Stimulated activated CD4-positive, alpha-beta T cell treated with anti-CD3 and anti-CD28 coated beads, TNF-alpha, amount 100 ng/mL, for 24 hours (primary cell): ENCODE measurements at regions not wholly inside any gene's neighbourhood (a gene's known extent, or its start where the extent isn't known, plus 50 kb on each side); places are given as distances from the start of the nearest gene placed in this dataset.

Experiments
- DNase-seq, 3 experiments: peaks; one replicate each; pipeline ENCODE4 v3.0.0-alpha.2; 2020; ENCODE audit warnings: low read depth in 3 of 3

GRCh38 chr9:673264-673965 is 168.1 kb upstream of the DMRT1 start:
- no peak for DNase-seq

DNA sequence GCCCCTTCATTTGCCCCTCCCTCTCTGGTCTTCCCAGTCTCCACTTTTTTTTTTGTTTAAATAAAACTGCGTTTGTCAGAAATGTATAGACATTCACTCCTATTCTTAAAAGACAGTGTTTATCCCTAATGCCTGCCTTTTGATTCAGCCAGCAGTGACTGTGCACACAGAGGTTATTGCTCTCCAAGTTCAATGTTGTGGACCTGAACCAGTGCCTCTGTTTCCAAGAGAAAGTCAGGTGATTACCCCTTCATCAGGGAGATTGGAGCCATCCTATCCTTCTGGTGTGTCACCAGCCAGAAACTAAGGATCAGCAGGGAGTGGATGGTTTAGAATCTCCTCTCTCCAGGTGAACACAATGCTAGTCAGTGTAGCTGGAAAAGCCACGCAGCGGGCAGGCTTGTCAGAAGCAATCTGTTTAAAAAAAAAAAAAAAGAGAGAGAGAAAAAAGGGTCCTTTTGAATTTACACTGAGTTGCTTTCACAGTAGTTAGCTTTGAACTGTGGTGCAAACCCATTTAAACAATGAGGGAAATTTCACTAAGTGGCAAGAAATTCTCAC is 167.5 kb upstream of the DMRT1 start:
- DNase-seq = no peak

GRCh38 chr9:675697-676370 is 165.7 kb upstream of the DMRT1 start:
- DNase-seq = no peak

GRCh38 chr9:676780-677438 is 164.6 kb upstream of the DMRT1 start:
- no peak for DNase-seq

DNA sequence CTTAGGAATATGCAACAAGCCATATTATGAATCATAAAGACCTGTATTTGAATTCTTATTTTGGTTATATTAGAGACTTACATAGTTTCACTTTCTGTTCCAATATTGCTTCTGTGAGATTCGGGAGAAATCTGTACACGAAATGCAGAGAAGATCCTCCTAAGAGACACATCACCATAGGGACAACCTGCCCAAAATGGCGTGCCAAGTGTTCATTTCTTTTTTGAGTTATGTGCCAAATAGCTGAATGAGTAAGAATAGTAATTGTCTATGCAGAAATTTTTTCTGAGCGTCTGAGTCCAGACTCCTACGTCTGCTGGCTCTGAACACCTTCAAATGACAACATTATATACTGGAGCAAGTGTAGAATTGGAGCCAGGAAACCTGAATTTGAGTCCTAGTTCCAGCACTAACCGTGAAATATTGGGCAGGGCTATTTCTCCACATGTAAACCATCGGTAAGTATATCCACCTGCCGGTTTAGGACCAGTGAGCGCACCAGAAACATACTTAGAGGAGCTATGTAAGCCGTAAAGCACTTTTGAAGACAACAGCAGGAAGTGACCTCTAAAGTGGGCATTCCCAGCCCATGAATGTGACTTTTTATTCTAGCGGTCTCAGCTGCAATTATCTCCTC is 163.9 kb upstream of the DMRT1 start:
- DNase-seq = no peak

DNA sequence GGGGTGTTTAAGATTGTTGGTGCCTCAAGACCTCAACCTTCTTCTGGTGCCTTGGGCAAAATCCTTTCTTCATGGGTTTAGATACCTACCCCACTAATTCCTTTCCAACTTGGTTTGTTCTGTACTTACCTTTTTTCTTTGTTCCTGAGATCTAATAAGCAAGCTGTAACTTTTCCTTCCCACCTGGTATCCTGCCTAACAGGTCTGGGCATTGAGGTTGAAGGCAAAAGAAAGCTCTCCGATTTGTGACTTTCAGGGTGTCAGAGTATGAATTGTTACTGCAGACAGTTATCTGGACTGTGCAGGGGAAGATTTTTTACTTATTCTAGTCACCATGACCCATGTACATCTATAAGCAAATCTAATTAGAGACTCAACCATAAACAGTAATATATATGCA is 162.6 kb upstream of the DMRT1 start:
- no peak for DNase-seq

DNA sequence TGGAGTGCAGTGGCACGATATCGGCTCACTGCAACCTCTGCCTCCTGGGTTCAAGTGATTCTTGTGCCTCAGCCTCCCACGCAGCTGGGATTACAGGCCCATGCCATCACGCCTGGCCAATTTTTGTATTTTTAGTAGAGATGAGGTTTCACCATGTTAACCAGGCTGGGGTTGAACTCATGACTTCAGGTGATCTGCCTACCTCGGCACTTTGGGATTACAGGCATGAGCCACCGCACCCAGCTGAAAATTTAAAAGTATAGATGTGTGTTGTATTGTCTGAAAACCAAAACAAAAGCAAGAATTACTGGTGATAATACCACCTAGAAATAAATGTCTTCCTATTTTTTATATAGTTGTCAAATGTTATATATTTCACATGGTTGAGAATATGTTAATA is 162.0 kb upstream of the DMRT1 start:
- no peak for DNase-seq

- no peak for DNase-seq
Observed at GRCh38 chr9:680106-680505, 161.4 kb upstream of the DMRT1 start.

DNA sequence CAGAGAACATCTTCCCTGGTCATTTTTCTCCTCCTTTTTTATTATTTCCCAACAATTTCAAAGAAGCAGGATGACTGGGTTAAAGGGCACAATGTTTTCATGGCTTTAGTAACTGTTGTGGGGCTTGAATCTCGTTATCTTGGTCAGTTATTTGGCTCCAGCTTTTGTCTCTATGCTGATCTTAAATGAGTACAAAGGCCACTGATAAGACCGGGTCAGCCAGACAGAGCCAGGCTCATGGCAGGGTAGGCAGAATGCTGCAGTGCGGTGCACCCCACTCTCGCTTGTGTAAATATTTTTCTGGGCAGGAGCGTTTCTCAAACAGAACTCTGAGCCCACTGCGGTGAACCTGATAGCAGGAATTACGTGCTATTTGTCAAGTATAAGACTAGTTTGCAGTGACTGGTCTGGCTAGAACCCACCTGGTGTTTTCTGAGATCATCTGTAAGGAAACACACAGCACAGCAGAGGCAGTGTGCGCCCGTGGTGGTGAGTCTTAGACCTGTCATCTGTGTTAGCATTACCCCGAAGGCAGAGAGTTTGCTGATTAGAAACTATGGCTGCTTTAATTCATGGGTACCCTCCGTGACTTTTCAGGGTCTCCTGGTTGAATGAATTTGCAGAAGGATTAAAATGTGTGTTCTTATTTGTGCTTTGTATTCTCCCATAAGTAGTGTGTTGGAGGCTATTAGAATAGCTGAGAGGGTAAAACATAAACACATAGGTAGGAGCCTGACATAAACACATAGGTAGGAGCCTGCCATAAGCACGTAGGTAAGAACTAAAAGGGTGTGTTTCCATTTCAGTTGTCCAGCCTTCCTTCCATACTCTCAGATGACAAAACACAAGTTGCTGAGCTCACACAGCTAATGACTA is 158.6 kb upstream of the DMRT1 start:
- DNase-seq = no peak

- no peak for DNase-seq
Observed at GRCh38 chr9:683509-684021, 157.9 kb upstream of the DMRT1 start.

DNA sequence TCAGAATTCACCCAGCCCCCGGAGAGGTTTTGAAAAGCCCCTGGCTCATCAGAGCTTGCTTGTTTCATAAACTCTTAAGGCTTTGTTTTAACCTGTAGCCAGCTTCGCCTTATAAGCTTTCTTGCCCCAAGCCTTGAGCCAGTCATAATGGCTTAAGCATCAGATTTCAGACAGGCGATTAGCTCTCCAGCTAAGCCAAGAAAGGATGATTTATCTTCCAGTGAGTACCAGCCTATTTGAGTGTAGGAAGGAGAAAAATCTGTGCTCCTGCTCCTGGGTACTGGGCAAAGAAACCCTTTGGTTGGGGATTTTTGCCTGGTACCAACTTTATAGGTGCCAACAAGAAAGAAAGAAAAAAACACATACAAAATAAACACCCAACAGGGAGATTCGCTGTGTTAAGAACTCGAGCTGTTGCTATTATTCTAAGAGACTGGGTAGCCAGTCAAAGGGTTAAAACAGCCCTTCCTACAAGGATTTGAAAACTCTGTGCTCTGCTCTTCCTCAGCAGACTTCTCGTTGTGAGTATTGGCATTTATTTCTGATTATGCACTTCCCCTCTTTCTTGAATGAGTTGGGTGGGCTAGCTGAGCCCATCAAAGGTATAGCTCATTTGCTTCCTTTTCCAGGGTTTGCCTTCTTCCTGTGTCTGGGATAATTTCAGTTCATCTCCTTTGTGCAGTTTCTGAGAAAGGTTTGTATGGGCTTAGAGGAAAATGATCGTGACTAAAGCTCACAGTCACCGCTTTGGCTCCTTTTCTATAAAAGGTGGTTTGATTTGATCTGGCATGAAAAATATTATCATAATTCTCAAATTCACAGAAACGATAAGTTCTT is 157.2 kb upstream of the DMRT1 start:
- DNase-seq = no peak

DNA sequence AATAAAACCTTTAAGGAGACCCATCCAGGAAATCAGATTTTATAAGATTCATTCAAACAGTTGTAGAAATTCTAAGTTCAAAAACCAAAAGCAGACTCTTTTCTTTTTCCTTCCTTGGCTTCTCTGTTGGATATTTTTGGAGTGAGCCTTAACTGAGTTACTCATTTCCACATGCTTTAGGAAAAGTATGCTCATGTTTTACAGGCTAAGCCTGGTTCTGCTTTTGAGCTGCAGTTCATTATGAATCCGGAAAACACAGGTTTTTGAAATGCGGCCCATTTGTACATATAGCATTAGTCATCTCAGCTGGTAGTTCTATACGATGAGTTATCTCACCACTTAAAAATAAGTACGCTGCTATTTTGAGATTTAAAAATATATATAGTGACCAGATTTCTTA is 156.6 kb upstream of the DMRT1 start:
- DNase-seq = no peak

DNA sequence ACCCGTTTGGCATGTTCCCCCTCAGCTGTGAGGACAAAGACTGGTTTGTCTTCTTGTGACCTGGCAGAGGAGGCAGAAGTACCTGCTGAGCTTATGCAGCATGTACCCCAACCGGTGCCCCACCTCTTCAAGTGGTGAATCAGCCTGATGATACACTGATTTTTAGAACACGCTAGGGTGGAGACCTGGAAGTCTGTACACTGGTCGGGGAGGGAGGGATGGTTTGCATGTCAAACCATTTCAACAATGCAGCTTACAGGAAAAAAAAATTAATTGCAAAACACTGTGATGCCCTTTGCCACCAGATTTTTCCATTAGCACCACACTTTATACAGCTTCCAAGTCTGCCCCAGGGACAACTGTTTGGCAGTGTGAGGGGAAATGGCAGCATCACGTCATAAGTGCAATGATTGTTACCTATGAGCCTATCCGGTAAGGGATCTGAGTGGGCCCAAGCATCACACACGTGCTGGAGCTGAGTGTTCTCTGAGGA is 155.1 kb upstream of the DMRT1 start:
- DNase-seq = no peak

- no peak for DNase-seq
Observed at GRCh38 chr9:687034-687785, 154.3 kb upstream of the DMRT1 start.

DNA sequence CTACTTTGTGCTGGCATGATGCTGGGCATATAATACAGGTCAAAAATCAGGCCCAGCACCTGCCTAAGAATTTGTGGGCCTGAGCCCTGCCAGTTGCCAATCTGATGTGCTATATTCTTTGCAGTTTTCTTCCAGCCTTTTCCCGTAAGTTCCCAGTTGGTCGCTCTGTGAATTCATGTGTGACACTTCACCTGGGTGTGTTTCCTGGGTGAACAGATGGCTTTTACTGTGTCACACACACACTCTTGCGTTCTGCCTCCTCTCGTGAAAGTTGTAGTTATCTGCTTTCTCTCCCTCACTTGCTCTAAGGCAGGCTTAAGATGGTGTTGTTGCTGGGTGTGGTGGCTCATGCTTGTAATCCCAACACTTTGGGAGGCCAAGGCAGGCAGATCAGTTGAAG is 153.5 kb upstream of the DMRT1 start:
- DNase-seq = no peak

DNA sequence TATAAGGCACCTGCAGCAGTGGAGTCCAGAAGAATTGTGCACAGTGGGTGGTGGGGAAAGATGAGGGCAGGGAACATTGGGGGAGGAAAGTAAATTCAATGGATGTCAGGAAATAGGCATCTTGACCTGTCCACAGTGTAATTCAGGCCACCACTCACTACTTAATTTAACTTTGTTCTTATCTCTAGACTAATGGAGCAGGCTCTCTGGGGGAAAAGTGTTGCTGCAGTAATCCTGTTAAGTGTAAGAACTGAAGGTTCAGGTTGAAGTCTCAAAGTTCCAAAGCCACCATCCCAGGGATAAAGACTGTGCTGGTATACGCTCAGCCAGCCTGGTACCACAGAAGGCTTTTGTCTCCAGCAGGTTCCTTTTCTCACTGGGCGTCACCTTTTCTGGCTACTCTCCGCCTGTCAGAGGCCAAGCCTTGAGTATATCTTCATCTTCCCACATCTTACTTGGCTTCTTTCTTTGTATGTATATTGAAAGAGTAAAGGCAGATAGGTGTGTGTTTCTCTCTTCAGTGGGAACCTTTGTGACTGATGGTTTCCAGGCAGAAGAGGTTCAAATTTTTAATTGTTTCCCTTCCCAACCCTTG is 150.9 kb upstream of the DMRT1 start:
- no peak for DNase-seq

DNA sequence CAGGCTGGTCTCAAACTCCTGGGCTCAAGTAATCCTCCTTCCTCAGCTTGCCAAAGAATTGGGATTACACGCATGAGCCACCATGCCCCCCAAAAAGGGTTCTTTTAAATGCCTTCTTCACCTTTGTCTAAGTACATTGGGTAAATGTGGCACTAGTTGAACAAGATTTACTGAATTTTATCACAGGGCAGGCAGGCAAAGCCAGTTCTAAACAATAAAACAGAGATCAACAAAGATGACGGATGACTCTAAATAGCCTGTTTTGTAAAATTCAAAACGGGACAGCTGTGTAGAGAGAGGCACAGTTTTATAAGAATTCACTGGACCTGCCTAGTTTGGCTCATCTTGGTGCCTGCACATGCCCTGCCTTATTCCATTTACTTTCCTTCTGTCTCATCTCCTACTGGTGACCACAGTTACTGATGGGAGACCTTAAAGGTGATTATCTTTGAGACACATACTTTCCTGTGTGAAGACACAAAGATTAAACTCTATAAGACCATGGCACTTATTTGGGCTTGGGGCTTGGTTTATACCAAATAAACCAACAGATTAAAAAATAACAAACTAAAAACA is 149.6 kb upstream of the DMRT1 start:
- no peak for DNase-seq

GRCh38 chr9:692636-693129 is 148.8 kb upstream of the DMRT1 start:
- no peak for DNase-seq
